Left cardiac atrium (tissue), 4 donors: ENCODE measurements at regions not wholly inside any gene's neighbourhood (a gene's known extent, or its start where the extent isn't known, plus 50 kb on each side); places are given as distances from the start of the nearest gene placed in this dataset.
"Not testable (repeated sequence)": the region's sequence is repeated elsewhere in the genome, so short reads cannot be mapped to it uniquely, and the experiment has no call there.

Experiments
- ATAC-seq, 2 donors: fragments of 200-7000 bp; cut with Tn5 transposase; one replicate each; pipeline ENCODE4 v1.9.1; 2020; ENCODE audit warnings: mild to moderate bottlenecking in 2 of 2, moderate library complexity in 2 of 2
- DNase-seq: peaks from one replicate; pipeline ENCODE4 v3.0.0-alpha.2; 2020
- intact Hi-C, 2 donors: fragments of 100-400 bp; cut with DNase I; formaldehyde crosslinking; loops; one replicate each; pipeline versions ENCODE4 v1.14.1 to v1.15.1; 2022 to 2023
- donor health status: DM: no; HTN: yes; CAD: no.
- donor health status: DM: no; HTN: yes; CAD: no; lungs with severe emphysema.
- donor health status: DM: yes; HTN: yes; CAD: no.
- donor health status: Dilated cardiomyopathy.

DNA sequence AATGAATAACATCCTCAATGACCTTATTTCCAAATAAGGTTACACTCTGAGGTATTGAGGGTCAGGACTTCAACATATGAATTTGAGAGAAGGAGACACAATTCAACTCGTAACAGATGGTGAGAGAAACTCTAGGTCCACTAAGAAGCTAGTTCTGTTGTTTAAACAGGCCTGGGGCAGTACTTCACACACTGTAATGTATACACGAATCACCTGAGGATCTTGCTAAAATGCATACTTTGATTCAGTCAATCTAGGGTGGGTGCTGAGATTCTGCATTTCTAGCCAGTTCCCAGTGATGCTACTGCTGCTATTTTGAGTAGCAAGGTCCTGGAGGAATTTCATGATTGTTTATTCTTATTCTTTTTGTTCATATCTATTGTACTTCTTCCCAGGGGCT is 186.8 kb downstream of the SATB1 start:
- ATAC-seq = no peak
- no peak for DNase-seq
- intact Hi-C loops = no loop called here

DNA sequence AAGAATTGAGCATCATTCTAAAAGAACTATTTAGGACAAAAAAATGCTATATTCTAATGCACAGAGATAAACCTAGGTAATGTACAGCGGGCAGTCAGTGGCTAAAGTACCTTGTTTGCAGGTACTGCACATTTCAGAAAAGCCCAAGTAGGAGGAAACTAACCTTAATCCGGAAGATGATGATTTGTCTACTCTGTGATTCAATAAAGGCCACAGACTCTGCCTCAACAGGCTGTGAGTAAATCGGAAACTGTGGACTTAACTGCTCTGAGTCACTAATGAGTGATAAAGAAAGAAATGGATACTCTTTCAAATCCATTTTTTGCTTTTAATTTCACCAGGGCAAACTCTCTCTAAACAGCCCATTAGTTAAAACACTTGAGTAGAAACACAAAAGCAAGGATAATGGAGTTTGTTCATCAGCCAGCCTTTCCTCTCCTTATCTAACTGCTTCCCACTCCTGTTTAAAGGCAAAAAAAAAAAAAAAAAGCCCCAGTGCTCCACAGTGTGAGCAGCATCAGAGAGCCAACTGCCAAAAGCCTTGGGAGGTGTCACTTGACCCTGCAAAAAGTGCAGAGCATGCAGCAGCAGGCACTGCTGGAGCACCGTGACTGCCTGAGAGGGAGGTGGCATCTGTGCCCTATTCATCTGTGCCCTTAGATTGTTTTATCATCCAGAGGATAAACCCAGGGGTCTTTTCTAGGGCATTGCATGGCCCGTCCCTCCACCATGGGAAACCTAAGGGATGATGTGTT is 187.7 kb downstream of the SATB1 start:
- DNase-seq = no peak
- peak in 1 of 2 donors; percentile 41 for ATAC-seq
- intact Hi-C loops = no loop called here

DNA sequence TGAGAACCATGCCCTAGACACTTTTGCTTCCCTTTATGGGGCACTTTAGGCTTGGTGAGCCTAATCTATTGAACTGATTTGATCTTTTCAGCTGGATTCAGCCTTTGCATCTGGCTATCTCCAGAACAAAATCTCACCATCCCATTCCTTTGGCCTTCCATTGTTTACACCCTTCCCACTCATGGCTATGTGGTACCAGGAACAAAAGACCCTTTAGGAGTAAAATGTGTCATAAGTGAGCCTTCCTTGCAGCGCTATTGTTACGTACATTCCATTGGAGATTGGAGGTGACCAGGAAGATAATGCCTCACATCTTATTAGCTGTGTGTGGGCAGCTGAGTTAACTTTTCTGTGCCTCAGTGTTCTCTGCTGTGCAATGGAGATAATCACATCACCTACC is 188.4 kb downstream of the SATB1 start:
- intact Hi-C loops = no loop called here
- no peak for ATAC-seq
- DNase-seq = no peak

DNA sequence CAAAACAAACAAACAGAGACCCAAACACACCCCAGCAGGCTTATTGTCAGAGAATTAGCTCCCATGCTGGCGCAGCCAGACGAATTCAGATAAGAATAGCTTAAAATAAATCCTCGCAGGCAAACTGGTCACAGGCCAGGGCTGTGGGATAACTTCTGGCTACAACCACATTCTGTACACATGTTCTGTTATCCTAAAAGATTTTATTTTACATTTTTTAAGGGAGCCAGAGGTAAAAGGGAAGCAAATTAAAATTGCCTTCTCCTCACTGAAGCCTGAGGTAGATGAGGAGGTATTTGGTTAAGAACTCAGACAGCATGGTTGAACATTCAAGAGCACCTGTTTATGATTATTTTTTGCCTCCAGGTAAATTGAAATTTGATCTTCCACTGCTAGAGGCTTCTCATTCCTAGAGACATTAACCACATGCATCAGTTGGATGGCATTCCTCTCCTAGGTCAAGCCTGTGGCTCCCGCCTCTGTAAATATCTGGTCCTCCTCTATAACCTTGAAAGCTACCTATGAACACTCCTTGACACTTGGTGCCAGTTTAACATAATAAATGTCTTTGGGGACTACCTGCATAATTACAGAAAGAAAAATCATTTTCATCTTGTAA is 190.3 kb downstream of the SATB1 start:
- intact Hi-C loops = no loop called here
- peak; percentile 68 to 73 for ATAC-seq
- peak; percentile 30 for DNase-seq

DNA sequence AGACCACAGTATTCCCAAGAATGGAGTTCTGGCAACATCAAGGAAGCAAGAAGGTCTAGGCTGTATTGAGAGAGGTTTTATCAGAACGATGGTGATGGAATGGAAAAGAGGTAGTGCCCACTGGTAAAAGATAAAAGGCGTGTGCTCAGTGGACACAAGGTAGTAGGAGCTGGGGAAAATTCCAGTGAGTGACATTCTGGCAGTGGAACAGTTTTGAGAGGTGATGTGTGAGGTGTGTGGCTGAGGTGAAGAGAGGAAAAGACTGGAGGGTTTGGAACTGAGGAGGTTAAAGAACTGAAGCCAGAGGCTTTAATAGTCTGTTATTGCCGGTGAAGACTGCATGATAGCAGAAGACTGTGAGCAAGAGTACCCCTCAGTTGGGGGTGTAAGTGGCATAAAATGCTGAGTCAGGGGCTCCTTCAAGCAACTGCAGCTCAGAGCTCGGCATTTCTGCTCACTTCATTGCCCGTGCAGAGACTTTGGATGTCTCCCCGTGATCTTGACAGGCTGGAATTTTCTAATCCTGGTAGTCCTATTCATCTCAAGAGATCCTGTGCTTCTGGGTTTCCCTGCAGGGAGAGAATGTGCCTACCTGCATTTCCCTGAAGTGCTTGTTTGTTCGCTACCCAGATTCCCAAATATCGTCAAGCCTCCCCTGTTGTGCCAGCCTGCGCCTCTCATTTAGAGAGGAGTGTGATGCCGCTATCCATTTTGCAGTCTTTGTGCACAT is 191.0 kb downstream of the SATB1 start:
- intact Hi-C loops = no loop called here
- peak in 1 of 2 donors; percentile 23 for ATAC-seq
- no peak for DNase-seq

DNA sequence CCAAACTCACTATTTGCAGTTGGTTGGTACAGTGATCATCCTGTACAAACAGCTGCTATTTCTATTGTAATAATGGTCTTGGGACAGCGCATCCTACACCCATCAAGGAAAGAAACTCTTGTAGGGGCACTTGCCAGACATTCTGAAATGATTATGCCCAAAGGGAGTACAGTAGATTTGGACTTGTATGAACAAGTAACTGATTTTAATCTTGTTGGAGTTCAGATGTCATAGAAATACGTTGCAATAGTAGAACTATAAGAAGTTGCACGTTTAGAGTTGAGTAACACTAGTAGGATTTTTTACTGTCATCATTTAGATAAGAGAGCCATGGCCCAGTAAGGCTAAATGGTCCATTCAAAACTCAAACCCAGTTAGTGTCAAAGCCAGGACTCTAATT is 192.8 kb downstream of the SATB1 start:
- no peak for ATAC-seq
- no peak for DNase-seq
- intact Hi-C loops = no loop called here

DNA sequence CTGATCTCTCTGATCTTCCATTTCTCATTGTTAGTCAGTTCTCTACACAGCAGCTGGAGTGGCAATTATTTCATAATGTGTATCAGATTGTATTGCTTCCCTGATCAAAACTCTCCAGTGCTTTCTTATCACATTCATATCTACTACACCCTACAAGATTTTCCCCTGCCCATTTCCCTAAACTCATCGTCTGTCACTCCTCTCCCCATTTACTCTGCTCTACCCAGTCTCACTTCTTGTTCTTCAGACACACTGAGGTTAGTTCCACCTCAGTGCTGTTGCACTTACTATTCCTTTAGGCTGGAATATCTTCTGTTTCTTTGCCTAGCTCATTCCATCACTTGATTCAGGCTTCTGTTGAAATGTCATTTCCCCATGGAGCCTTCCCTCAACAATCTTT is 197.1 kb downstream of the SATB1 start:
- DNase-seq (no peak), ATAC-seq (no peak)
- intact Hi-C loops = no loop called here

DNA sequence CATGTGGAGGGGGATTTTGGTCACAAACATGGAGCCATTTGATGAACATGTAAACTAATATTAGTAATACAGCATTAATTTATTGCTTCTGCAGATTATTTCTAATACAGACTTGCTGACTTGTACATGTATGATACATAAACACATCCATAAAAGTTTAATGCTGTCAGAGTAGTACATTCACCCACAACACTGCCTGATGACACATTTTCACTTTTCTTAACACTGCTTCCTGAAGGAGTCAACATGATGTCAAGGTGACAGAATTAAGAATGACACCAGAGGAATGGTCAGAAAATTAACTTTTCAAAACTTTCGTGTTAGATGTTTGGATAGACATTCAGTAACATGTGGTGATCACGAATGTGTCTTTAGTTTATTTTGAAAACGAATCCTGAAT is 199.4 kb downstream of the SATB1 start:
- DNase-seq (no peak), ATAC-seq (no peak)
- intact Hi-C loops = no loop called here

DNA sequence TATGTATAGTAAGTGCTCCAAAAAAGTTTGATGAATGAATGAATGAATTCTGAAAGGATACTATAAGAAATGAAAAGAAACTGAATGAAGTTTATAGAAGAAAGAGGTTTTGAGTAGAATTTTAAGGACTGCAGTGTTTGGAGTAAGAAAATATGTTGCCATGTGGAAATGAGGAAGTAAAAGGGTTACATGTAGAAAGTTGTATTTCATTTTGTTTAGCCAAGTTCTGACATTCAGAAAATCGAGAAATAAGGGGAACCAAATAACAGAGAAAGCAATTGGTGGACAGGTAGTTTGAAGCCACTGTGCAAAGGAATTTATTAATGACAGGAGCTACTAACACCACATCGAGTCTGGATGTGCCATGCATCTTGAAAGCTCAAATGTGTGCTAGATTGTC is 200.7 kb downstream of the SATB1 start:
- intact Hi-C loops = no loop called here
- DNase-seq = no peak
- no peak for ATAC-seq

DNA sequence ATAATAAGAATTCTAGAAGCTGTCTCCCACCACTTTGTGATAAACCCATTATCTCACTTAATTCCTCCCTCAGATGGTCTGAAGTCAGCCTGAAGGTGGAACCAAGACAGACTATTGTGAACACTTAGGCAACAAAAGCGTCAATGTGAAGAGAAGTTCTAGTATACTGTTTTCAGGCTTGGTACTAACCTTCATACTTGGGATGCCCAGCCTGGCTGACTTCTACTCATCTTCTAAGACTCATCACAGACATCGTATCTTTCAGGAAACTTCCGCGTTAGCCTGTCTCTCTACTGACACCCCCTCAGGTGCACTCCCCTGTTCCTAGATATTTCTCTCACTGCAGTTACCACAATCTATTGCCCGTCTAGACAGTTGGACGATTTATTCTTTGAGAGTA is 201.2 kb downstream of the SATB1 start:
- ATAC-seq (no peak), DNase-seq (no peak)
- intact Hi-C loops = no loop called here

DNA sequence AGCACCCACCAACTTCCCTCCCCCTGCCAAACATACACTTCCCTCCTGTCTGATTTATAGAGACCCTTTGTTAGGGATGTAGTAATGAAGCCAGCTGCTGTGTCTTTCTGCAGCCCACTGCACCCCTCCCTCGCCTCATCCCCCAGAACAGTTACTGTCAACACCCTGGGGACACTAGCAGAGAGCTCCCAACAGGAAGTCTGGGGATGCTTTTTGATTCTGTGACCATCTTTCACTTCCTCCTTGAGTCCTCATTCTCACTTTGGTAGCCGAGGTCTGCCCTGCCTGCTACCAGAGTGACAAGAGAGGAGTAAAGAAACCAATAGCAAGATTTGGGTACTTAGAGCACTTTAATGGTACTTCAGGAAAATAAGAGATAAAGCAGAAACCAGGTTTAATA is 201.6 kb downstream of the SATB1 start:
- ATAC-seq (no peak), DNase-seq (no peak)
- intact Hi-C loops = no loop called here

DNA sequence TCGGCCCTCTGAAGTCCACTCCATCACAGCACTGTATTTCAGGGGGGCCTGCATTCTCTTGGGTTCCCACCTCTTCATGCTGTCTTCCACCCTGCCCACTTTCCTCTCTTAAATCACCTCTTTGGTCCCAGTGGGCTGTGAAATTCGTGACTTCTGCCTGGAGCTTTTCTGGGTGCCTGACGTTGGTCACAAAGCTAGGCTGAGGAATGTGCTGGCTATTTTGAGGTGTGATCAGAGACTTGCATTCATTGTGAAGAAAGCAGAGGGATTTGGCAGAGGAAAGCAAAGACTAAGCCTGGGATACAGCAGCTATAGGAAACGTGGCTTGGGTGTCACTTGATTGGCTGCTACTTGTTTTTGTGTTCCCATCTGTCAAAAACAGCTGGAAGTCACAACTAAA is 202.5 kb downstream of the SATB1 start:
- intact Hi-C loops = no loop called here
- no peak for ATAC-seq
- DNase-seq = no peak

DNA sequence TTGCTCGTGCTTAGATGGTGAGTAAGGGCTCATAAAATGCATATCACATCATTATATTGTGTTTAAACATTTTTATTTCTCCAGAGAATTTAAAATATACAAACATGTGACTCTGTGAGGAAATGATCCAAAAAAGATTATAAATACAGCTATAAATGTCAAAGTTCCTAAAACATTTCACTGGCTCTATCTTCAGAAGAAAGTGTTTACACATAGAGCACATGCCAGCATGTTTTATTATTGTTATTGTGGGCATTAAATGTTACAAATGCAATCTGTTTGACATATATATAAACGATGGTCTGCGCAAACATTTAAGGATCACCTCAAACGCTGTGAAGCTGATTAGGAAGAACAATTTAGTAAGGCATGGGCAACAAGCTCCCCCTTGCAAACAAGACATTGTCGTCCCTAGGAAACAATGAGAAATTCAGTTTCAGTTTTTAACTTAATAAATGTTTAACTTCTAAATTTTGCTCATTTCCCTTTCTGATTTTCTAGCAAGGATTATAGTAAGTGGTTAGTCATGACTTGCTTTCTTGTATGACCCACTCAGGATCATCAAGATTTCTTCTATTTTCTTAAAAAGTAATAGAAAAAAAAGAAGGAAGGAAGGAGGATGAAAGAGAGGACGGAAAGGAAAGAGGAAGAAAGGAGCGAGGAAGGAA is 207.5 kb downstream of the SATB1 start:
- no peak for DNase-seq
- no peak for ATAC-seq
- intact Hi-C loops = no loop called here

DNA sequence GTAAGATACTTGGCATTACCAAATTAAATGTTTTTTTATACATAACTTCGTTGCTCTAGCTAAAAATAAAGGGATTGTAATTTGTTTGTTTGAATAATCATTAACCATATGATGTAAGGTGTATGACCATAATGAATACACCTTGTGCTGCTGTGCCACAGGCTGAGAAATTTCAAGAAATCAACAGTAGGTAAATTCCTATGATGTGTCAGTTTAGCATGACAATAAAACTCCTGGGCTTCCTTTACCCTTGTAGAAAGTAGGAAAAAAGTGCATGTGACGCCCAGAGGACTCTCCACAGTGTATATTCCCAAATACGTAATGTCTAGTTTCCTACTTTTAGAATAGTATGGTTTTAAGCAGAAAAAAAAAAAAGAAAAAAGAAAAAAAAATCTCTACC is 208.1 kb downstream of the SATB1 start:
- ATAC-seq = no peak
- no peak for DNase-seq
- intact Hi-C loops = no loop called here

DNA sequence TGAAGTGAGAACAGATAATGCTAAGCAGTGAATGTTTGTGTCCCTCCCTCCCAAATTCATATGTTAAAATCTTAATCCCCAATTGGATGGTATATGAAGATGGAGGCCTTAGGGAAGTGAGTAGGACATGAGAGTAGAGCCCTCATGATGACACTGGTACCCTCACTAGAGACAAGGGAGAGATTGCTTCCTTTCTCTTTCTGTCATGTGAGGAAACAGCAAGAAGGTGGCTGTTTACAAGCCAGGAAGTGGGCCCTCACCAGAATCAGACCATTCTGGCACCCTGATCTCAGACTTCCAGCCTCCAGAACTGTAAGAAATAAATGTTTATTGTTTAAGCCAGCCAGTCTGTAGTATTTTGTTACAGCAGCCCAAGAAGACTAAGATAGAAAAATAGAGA is 209.5 kb downstream of the SATB1 start:
- ATAC-seq (no peak), DNase-seq (no peak)
- intact Hi-C loops = no loop called here

DNA sequence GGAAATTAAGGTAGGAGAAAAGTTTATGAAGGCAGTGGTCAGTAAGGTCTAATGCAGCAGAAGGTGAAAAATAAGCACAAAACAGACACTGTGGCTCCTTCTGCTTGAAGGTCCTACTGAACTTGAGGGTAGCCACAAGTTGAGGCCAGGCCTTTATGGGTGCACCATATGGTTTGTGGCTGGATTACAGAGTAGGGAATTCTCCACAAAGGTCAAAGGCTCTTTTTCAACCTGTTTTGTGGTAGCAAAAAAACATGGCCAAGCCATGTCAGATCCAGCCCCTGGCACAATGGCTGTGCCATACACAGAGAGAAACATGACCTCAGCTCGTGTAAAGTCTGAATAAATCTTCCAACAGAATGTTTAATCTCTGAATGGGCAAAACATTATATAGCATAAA is 214.0 kb downstream of the SATB1 start:
- ATAC-seq (no peak), DNase-seq (no peak)
- intact Hi-C loops = no loop called here

DNA sequence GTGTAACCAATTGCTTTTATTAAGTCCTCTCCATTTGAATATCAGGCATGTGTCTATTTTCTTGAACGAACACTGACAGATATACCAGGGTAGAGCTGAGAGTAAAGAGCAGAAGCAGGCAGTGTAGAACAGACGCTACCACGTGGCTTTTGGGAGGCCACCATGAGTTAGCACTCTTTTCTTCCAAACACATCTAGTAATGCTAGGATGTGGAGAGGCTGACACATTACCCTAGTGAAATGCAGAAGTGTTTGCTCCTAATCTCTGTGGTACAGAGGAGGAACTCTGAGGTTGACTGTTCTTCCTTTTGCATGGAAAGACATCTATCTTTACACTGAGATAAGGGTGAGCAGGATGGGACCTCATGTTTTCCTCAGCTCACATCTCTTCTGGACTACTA is 216.3 kb downstream of the SATB1 start:
- DNase-seq (no peak), ATAC-seq (no peak)
- intact Hi-C loops = no loop called here

DNA sequence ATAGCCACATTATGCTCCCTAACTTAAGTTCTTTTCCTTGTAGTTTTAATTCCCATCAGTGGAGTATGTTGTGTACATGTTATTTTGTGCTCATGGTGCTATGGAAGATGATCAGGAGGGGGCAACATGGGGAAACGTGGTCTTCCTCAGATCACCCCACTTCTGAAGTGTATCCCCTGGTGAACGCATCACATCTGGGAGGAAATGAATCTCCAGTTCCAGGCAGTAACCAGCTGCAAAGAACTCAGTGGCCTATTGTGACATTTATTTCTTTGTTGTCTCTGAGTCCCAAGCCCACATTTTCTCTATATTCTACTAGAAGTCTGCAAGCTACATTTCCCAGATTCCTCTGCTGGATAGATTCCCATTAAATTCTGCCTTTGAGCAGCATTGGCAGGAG is 217.0 kb downstream of the SATB1 start:
- ATAC-seq = no peak

DNA sequence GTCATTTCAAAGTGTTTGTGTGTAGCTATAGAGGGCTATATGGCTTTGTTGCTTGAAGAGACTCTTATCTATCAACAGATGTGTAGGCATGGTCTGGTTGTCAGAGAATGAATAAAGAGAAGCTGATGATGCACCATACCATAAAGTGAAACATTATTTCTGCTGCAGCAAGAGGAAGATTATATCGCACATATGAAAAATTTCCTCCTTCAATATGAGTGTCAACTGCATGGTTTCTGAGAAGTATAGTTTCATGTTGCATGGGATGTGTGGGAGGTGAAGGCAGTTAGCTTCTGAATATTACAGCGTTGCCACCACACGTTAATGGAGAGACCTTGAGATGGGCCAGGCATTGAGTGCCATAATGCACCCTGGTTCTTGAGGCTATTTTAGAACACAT is 217.9 kb downstream of the SATB1 start:
- intact Hi-C loops = no loop called here
- ATAC-seq (no peak), DNase-seq (no peak)

More for the DNA sequence above, 217.0 kb downstream of the SATB1 start:
- intact Hi-C loops = no loop called here
- DNase-seq = no peak

DNA sequence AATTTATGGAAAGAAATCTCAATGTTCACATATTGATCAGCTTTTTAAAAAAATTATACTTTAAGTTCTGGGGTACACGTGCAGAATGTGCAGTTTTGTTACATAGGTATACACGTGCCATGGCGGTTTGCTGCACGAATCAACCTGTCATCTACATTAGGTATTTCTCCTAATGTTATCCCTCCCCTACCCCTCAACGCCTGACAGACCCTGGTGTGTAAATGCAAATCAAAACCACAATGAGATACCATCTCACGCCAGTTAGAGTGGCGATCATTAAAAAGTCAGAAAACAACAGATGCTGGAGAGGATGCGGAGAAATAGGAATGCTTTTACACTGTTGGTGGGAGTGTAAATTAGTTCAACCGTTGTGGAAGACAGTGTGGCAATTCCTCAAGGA is 219.4 kb downstream of the SATB1 start:
- intact Hi-C loops, DNase-seq, ATAC-seq: not testable (repeated sequence)
